SK-N-SH (cell line): ENCODE measurements at regions not wholly inside any gene's neighbourhood (a gene's known extent, or its start where the extent isn't known, plus 50 kb on each side); places are given as distances from the start of the nearest gene placed in this dataset.

ENCODE experiments used
- CTCF ChIA-PET: fragments of 300-600, 350-600 bp; formaldehyde crosslinking; extraction: SDS; loops from one replicate; lab custom pipeline; 2021; lab: Yijun Ruan, JAX
- POLR2A ChIA-PET: fragments of 350-600 bp; sonication (Branson Sonifier 250); formaldehyde crosslinking; extraction: SDS; loops from one replicate; lab custom pipeline; 2020; ENCODE audit warnings: antibody characterized with exemption, inconsistent platforms; lab: Yijun Ruan, JAX
- DNase-seq: peaks from one replicate; pipeline ENCODE4 v3.0.0; 2012
- H2AFZ ChIP-seq: fragments of 200-600 bp; sonication (generic); 2 replicates; pipeline ENCODE4 v1.8.1; 2016; ENCODE audit warnings: antibody characterized with exemption, mild to moderate bottlenecking, low read depth
- H3F3A ChIP-seq: fragments of 200-600 bp; sonication (generic); replicated peaks from 2 replicates; pipeline ENCODE3; 2016; ENCODE audit warnings: antibody characterized with exemption, mild to moderate bottlenecking; ENCODE audit not compliant: insufficient read depth
- H3K27ac ChIP-seq, 2 experiments: fragments of 200-500 bp in 1 of 2; fragments of 200-600 bp in 1 of 2; sonication (Bioruptor generic) in 1 of 2; sonication (generic), shearing (Covaris generic) in 1 of 2; 2 replicates each; pipeline versions ENCODE4 v1.5.1 to v1.6.1; 2014 to 2016; ENCODE audit warnings: low read depth in 2 of 2, inconsistent platforms in 1 of 2, low read length in 1 of 2, mild to moderate bottlenecking in 1 of 2, mixed read lengths in 1 of 2
- H3K27me3 ChIP-seq: fragments of 200-600 bp; sonication (generic), shearing (Covaris generic); 2 replicates; pipeline ENCODE4 v1.6.1; 2016; ENCODE audit warnings: mixed run types; ENCODE audit not compliant: insufficient read depth
- H3K36me3 ChIP-seq, 2 experiments: fragments of 200-500 bp in 1 of 2; fragments of 200-600 bp in 1 of 2; sonication (Bioruptor generic) in 1 of 2; sonication (generic) in 1 of 2; replicated peaks in 1 of 2; 2 replicates each; pipeline versions ENCODE3 to v1.5.1; 2014 to 2016; ENCODE audit warnings: low read length in 1 of 2, mild to moderate bottlenecking in 1 of 2; ENCODE audit not compliant: insufficient read depth in 2 of 2, control insufficient read depth in 1 of 2
- H3K4me1 ChIP-seq, 2 experiments: fragments of 200-500 bp in 1 of 2; fragments of 200-600 bp in 1 of 2; sonication (Bioruptor generic) in 1 of 2; sonication (generic), shearing (Covaris generic) in 1 of 2; 2 replicates each; pipeline versions ENCODE4 v1.5.1 to v1.6.1; 2014 to 2016; ENCODE audit warnings: low read depth in 1 of 2, low read length in 1 of 2, mixed run types in 1 of 2; ENCODE audit not compliant: insufficient read depth in 2 of 2, control insufficient read depth in 1 of 2
- H3K4me2 ChIP-seq: fragments of 200-600 bp; sonication (generic), shearing (Covaris generic); 2 replicates; pipeline ENCODE4 v1.6.1; 2017; ENCODE audit warnings: mixed run types
- H3K4me3 ChIP-seq, 2 experiments: fragments of 200-500 bp in 1 of 2; fragments of 200-600 bp in 1 of 2; sonication (Bioruptor generic) in 1 of 2; sonication (generic), shearing (Covaris generic) in 1 of 2; 2 replicates each; pipeline versions ENCODE4 v1.5.1 to v1.8.1; 2014 to 2016; ENCODE audit warnings: low read depth in 2 of 2, inconsistent platforms in 1 of 2, low read length in 1 of 2, mild to moderate bottlenecking in 1 of 2, mixed read lengths in 1 of 2, moderate library complexity in 1 of 2
- H3K79me2 ChIP-seq: fragments of 200-600 bp; sonication (generic); 2 replicates; pipeline ENCODE4 v1.8.1; 2017; ENCODE audit warnings: mild to moderate bottlenecking; ENCODE audit not compliant: insufficient read depth
- H3K9ac ChIP-seq: fragments of 200-600 bp; sonication (generic); 2 replicates; pipeline ENCODE4 v1.6.1; 2017; ENCODE audit warnings: mixed run types
- H3K9me2 ChIP-seq: fragments of 200-600 bp; sonication (generic); 2 replicates; pipeline ENCODE4 v1.6.1; 2017; ENCODE audit warnings: mixed run types
- H3K9me3 ChIP-seq: fragments of 200-600 bp; sonication (generic); 2 replicates; pipeline ENCODE4 v1.6.1; 2017; ENCODE audit warnings: mixed run types, mild to moderate bottlenecking, moderate library complexity
- H4K20me1 ChIP-seq: fragments of 200-600 bp; sonication (generic); 2 replicates; pipeline ENCODE4 v1.6.1; 2017; ENCODE audit warnings: mild to moderate bottlenecking, mixed run types; ENCODE audit not compliant: insufficient read depth
- CTCF ChIP-seq: fragments of 200-600 bp; sonication (generic); IDR thresholded peaks from 2 replicates; pipeline ENCODE4 v1.6.1; 2017; ENCODE audit warnings: antibody characterized with exemption, mild to moderate bottlenecking, moderate library complexity
- ELF1 ChIP-seq: IDR thresholded peaks from 2 replicates; pipeline ENCODE4 v1.4.0; 2012
- EZH2phosphoT487 ChIP-seq: fragments of 200-600 bp; sonication (generic); IDR thresholded peaks from 2 replicates; pipeline ENCODE4 v1.6.1; 2017; ENCODE audit warnings: low read depth, mixed run types, mild to moderate bottlenecking, antibody characterized with exemption, moderate library complexity, borderline replicate concordance
- FOSL2 ChIP-seq: IDR thresholded peaks from 2 replicates; pipeline ENCODE4 v1.4.0; 2012; ENCODE audit warnings: low read depth, mild to moderate bottlenecking, moderate library complexity, borderline replicate concordance
- GATA2 ChIP-seq: sonication (generic); formaldehyde crosslinking; IDR thresholded peaks from 2 replicates; pipeline ENCODE4 v1.5.0; 2020; ENCODE audit warnings: mild to moderate bottlenecking, missing genetic modification reagents
- MEF2A ChIP-seq: IDR thresholded peaks from 2 replicates; pipeline ENCODE4 v1.4.0; 2012; ENCODE audit warnings: low read depth, borderline replicate concordance
- NRF1 ChIP-seq: IDR thresholded peaks from 2 replicates; pipeline ENCODE4 v1.6.1; 2012; ENCODE audit warnings: low read depth, mild to moderate bottlenecking, low read length
- POLR2AphosphoS5 ChIP-seq: IDR thresholded peaks from 2 replicates; pipeline ENCODE4 v1.6.1; 2012; ENCODE audit warnings: low read depth, low read length
- RAD21 ChIP-seq: IDR thresholded peaks from 2 replicates; pipeline ENCODE4 v1.6.1; 2012; ENCODE audit warnings: mild to moderate bottlenecking, low read length
- REST ChIP-seq: IDR thresholded peaks from 2 replicates; pipeline ENCODE4 v1.6.1; 2012; ENCODE audit warnings: mild to moderate bottlenecking, low read depth, low read length, moderate library complexity
- WGBS: methylation state at CpG from one replicate; pipeline ENCODE4 v1.1.6; 2017; ENCODE audit warnings: low lambda C conversion rate; 5-methylcytosine and 5-hydroxymethylcytosine counted together
- TF ChIP-seq, protein P1 (sequence below): IDR thresholded peaks from 2 replicates; pipeline ENCODE4 v1.4.0; 2012; ENCODE audit warnings: low read depth, borderline replicate concordance
- TF ChIP-seq, protein P2 (sequence below): IDR thresholded peaks from 2 replicates; pipeline ENCODE4; 2012

DNA sequence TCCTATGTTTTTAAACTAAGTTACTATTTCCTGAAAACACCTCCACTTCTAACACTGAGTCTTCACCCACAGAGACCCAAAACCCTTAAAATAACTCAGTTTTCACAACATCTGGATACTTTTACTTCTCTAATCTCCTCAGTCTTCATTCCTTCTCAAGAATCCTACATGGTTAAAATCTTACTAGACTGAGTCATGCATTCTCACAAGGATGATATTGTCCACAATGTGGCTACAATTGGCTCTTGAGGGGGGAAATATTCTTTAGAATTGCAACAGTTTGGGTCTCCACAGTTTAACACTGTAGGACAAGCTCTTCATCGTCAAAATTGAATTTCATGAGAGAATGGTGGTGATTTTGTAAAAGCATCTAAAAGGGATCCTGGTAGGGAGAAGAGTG, 397.1 kb downstream of the SLITRK5 start (continued):
- TF ChIP-seq, protein P1, sequence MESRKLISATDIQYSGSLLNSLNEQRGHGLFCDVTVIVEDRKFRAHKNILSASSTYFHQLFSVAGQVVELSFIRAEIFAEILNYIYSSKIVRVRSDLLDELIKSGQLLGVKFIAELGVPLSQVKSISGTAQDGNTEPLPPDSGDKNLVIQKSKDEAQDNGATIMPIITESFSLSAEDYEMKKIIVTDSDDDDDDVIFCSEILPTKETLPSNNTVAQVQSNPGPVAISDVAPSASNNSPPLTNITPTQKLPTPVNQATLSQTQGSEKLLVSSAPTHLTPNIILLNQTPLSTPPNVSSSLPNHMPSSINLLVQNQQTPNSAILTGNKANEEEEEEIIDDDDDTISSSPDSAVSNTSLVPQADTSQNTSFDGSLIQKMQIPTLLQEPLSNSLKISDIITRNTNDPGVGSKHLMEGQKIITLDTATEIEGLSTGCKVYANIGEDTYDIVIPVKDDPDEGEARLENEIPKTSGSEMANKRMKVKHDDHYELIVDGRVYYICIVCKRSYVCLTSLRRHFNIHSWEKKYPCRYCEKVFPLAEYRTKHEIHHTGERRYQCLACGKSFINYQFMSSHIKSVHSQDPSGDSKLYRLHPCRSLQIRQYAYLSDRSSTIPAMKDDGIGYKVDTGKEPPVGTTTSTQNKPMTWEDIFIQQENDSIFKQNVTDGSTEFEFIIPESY = no peak
- no peak for TF ChIP-seq POLR2AphosphoS5

DNA sequence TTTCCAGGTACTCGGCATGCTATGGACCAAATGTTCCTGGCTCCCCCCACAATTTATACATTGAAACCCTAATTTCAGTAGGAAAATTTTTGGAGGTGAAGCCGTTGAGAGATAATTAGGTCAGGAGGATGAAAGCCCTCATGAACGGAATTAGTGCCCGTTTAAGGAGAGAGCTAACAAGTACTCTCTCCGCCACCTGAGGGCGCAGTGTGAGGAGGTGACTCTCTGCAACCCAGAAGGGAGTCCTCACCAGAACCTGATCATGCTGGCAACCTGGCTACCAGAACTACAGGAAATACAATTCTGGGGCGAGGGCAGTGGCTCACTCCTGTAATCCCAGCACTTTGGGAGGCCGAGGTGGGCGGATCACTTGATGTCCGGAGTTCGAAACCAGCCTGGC, 397.8 kb downstream of the SLITRK5 start:
- no peak for DNase-seq
- H4K20me1 ChIP-seq = no peaks in the 10 kb centered on the region
- no peaks in the 10 kb centered on the region for H3K9me3 ChIP-seq
- H3K4me3 ChIP-seq = no peak overlapping the region
- H3K4me1 ChIP-seq = no peaks in the 10 kb centered on the region; a peak in 1 of 4 replicates
- TF ChIP-seq RAD21 (peak; percentile 16; the same call in 1 of the 2 replicates), EZH2phosphoT487 (no peak), CTCF (peak; percentile 23; the same call in 1 of the 2 replicates)
- TF ChIP-seq, all 33 proteins: peak for 2
- Histone ChIP-seq H3K27me3 (no peaks in the 10 kb centered on the region), H3K9me2 (no peaks in the 10 kb centered on the region), H3K79me2 (no peaks in the 10 kb centered on the region), H3K9ac (no peak overlapping the region), H3K27ac (no peak overlapping the region), H3K4me2 (no peak overlapping the region), H3F3A (no peaks in the 10 kb centered on the region), H2AFZ (no peak overlapping the region), H3K36me3 (no peaks in the 10 kb centered on the region)
- POLR2A ChIA-PET = no interaction called here
- WGBS = 70% methylated on average over 10 of the region's 11 CpGs
- CTCF ChIA-PET = interaction anchor here (0.6 to 1.5 kb wide), 5 partner anchors 9 to 1627 kb away, joined by 3 to 4 read pairs (median 3); no protein-coding TSS in a partner anchor

DNA sequence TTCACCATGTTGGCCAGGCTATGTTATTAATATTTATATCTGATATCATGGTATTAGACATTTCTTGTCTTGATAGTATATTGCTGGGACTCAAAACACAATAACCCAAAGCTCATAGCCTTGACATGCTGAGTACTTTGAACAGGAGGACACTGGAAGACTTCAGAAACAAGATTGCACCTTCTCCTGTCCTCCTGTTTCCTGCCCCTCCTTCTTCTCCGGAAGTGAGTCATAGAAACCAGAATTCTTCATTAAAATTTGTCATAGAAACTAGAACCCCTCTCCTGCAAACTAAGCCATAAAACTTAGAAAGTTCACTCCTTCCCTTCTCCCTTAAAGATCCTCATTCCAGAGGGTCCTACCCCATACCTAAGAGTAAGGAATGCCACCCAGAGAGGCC, 400.2 kb downstream of the SLITRK5 start:
- Histone ChIP-seq H3K4me1 (peaks cover 0 to 2% of the 10 kb centered on the region in 2 experiments; a peak in 2 of 4 replicates), H3K4me3 (no peak overlapping the region), H3K27me3 (no peaks in the 10 kb centered on the region), H3F3A (no peaks in the 10 kb centered on the region), H3K4me2 (no peak overlapping the region), H4K20me1 (no peaks in the 10 kb centered on the region), H3K79me2 (no peaks in the 10 kb centered on the region), H3K36me3 (no peaks in the 10 kb centered on the region), H3K27ac (no peak overlapping the region), H2AFZ (no peak overlapping the region), H3K9me3 (no peaks in the 10 kb centered on the region), H3K9me2 (no peaks in the 10 kb centered on the region), H3K9ac (no peak overlapping the region)
- 24% methylated on average over 1 of the region's 1 CpG for WGBS
- ChIA-PET CTCF (no interaction called here), POLR2A (no interaction called here)
- no peak for DNase-seq
- TF ChIP-seq RAD21 (no peak), REST (no peak), GATA2 (CRISPR knock-in tag) (no peak), NRF1 (no peak), POLR2AphosphoS5 (no peak), MEF2A (no peak), FOSL2 (no peak), ELF1 (no peak)
- TF ChIP-seq, protein P1 = no peak
- TF ChIP-seq, protein P2, sequence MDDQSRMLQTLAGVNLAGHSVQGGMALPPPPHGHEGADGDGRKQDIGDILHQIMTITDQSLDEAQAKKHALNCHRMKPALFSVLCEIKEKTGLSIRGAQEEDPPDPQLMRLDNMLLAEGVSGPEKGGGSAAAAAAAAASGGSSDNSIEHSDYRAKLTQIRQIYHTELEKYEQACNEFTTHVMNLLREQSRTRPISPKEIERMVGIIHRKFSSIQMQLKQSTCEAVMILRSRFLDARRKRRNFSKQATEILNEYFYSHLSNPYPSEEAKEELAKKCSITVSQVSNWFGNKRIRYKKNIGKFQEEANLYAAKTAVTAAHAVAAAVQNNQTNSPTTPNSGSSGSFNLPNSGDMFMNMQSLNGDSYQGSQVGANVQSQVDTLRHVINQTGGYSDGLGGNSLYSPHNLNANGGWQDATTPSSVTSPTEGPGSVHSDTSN = no peak
